Testis (tissue), 2 donors: ENCODE measurements at regions not wholly inside any gene's neighbourhood (a gene's known extent, or its start where the extent isn't known, plus 50 kb on each side); places are given as distances from the start of the nearest gene placed in this dataset.

Experiments
- POLR2A ChIP-seq: fragments of 450-650 bp; IDR thresholded peaks from one replicate; pipeline ENCODE4 v1.6.1; 2017; ENCODE audit warnings: antibody characterized with exemption, mild to moderate bottlenecking, moderate library complexity
- TF ChIP-seq, protein P1 (sequence below), 3 experiments: fragments of 450-650 bp in 2 of 3; fragments of 200-600 bp in 1 of 3; sonication (generic) in 1 of 3; IDR thresholded peaks; one replicate each; pipeline ENCODE4 v1.5.1; 2016 to 2019; ENCODE audit warnings: antibody characterized with exemption in 3 of 3, mild to moderate bottlenecking in 2 of 3, moderate library complexity in 1 of 3

DNA sequence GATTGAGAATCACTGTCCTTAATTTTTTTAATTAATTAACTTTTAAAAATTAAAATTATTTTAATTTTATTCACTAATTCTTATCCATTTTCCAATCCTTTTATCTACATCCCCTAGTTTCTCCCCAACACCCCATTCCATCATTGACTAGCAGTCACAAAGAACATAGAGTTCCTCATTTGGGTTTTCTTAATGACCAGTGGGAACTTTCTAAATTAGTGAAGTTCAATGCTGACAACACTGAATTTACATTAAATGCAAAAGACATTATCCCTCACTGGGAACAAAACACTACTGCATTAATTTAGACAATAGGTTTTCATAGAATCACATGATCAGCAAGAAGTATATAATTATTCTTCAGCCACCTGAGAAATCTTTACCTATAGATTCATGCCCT, 80.6 kb upstream of the GLS start:
- TF ChIP-seq, protein P1, sequence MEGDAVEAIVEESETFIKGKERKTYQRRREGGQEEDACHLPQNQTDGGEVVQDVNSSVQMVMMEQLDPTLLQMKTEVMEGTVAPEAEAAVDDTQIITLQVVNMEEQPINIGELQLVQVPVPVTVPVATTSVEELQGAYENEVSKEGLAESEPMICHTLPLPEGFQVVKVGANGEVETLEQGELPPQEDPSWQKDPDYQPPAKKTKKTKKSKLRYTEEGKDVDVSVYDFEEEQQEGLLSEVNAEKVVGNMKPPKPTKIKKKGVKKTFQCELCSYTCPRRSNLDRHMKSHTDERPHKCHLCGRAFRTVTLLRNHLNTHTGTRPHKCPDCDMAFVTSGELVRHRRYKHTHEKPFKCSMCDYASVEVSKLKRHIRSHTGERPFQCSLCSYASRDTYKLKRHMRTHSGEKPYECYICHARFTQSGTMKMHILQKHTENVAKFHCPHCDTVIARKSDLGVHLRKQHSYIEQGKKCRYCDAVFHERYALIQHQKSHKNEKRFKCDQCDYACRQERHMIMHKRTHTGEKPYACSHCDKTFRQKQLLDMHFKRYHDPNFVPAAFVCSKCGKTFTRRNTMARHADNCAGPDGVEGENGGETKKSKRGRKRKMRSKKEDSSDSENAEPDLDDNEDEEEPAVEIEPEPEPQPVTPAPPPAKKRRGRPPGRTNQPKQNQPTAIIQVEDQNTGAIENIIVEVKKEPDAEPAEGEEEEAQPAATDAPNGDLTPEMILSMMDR (IDR thresholded peaks at IDR 0.05): no peak
- TF ChIP-seq POLR2A: no peak
